D721Med (cell line): ENCODE measurements at regions not wholly inside any gene's neighbourhood (a gene's known extent, or its start where the extent isn't known, plus 50 kb on each side); places are given as distances from the start of the nearest gene placed in this dataset.

Source experiments
- DNase-seq: peaks from one replicate; pipeline ENCODE4 v3.0.0; 2011; ENCODE audit warnings: low spot score; ENCODE audit not compliant: insufficient read length
- FAIRE-seq: peaks from 2 replicates; lab custom pipeline; 2011; peaks lifted over from hg19 to GRCh38; lab: Jason Lieb, UNC
- CTCF ChIP-seq: IDR thresholded peaks from 2 replicates; pipeline ENCODE4 v1.5.1; 2012; ENCODE audit warnings: mild to moderate bottlenecking, control low read depth; ENCODE audit not compliant: insufficient read depth; ENCODE audit errors: missing control alignments

- no peak for FAIRE-seq
- no peak for DNase-seq
- no peak for TF ChIP-seq CTCF
Observed at GRCh38 chr15:29903785-29904464, 81.7 kb upstream of the TJP1 start.

DNA sequence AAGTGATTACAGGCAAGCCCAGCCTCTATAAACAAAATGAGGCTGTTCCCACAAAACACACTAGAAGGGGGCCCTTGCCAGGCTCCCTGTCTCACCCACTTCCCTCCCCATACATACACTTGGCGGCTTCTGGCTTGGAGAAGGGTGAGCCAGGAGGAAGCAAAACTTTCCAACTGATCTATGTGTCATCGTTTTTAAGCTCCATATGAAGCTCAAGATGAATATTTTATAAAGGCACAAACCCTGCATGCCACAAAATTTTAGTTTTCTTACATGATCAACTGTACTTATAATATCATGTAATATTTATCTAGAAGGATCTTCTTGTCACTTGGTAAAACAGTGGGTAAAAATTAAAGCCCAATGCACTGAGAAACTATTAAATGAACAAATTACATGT is 80.8 kb upstream of the TJP1 start:
- FAIRE-seq (no peak), DNase-seq (no peak)
- TF ChIP-seq CTCF, result no peak

DNA sequence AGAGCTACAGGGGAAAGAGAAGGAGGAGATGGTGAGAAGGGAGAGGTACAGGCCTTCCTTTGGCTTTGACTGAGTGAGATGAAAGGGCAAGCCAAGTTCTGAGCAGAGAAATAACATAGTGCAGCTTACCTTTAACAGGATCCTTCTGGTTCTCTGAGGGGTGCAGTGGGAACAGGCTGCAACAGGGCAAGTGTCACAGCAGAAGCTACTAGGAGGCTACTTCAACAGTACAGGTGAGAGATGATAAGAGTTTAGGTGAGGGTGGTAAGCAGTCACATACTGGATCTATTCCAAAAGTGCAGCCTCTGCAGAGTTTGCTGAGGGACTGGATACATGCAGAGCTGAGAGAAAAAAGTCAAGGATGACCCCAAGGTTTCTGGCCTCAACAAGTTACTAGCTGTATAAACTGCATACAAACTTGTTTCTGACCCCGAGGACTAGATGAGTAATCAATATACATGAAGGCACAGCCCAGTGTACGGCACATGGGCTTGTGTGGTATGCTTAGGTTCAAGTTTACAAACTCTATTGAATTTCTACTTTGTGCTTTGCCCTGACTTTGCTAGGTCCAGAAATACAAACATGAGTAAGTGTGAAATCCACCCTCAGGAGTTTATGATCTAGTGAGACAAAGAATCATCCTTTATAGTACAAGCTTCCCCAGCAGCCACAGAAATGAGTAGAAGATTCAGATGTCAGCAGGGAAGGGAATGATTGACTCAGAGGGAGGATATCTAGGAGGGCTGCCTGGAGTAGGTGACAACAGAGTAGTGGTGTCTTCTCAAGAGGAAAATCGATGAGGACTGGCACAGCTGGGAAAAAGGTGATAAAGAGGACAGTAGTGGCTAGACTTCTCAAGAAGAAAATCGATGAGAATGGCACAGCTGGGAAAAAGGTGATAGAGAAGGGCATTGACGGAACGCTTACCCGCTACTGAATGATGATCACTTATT is 78.2 kb upstream of the TJP1 start:
- no peak for FAIRE-seq
- TF ChIP-seq CTCF, result no peak
- DNase-seq, result no peak

DNA sequence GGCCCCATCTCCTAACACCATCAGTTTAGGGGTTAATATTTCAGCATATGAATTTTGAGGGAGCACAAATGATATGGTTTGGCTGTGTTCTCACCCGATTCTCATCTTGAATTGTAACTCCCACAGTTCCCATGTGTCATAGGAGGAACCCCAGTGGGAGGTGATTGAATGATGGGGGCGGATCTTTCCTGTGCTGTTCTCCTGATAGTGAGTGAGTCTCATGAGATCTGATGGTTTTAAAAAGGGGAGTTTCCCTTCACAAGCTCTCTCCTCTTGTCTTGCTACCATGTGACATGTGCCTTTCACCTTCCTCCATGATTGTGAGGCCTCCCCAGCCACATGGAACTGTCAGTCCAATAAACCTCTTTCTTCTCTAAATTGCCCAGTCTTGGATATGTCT is 73.8 kb upstream of the TJP1 start:
- no peak for DNase-seq
- FAIRE-seq, result no peak
- no peak for TF ChIP-seq CTCF

DNA sequence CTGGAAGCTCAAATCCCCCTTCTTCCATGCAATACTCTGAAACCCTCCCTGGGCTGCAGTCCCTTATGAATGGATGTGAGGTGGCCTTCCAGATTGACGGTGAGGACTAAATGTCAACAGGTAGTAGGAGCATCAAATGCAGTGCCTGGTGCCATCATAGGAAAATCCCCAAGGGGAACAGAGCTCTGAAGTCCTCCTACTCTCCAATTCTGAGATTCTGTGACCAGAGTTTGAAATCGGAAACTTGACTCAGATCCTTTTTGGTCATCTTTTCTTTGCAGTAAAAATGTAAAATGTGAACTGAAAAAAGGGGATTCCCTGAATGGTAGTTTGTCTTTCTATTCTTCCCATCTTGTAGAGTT is 68.8 kb upstream of the TJP1 start:
- FAIRE-seq, result no peak
- DNase-seq, result no peak
- TF ChIP-seq CTCF, result no peak

- no peak for TF ChIP-seq CTCF
- DNase-seq (no peak), FAIRE-seq (no peak)
Observed at GRCh38 chr15:29890336-29891095, 68.2 kb upstream of the TJP1 start.
